Small intestine (tissue), 7 donors: ENCODE measurements at regions not wholly inside any gene's neighbourhood (a gene's known extent, or its start where the extent isn't known, plus 50 kb on each side); places are given as distances from the start of the nearest gene placed in this dataset.
A peak's percentile ranks its signal among the peaks of the same experiment; 100 is the strongest.
"Not testable (repeated sequence)": the region's sequence is repeated elsewhere in the genome, so short reads cannot be mapped to it uniquely, and the experiment has no call there.

Source experiments
- DNase-seq, 2 donors: peaks; one replicate each; pipeline versions ENCODE4 v3.0.0 to v3.0.0-alpha.2; 2013
- FAIRE-seq: peaks from 2 replicates; lab custom pipeline; 2012; peaks lifted over from hg19 to GRCh38; lab: Jason Lieb, UNC
- H3K27ac ChIP-seq, 3 donors: one replicate each; pipeline ENCODE4 v1.5.1; 2013; ENCODE audit warnings: low read length in 2 of 3, mild to moderate bottlenecking in 2 of 3, control low read depth in 1 of 3, inconsistent platforms in 1 of 3, low read depth in 1 of 3, moderate library complexity in 1 of 3
- H3K27me3 ChIP-seq, 3 donors: one replicate each; pipeline ENCODE4 v1.6.1; 2013; ENCODE audit warnings: low read length in 3 of 3, inconsistent platforms in 1 of 3; ENCODE audit not compliant: control insufficient read depth in 3 of 3, insufficient read depth in 3 of 3
- H3K36me3 ChIP-seq, 3 donors: one replicate each; pipeline ENCODE4 v1.6.1; 2013; ENCODE audit warnings: low read length in 3 of 3, inconsistent platforms in 1 of 3, low read depth in 1 of 3, mild to moderate bottlenecking in 1 of 3, moderate library complexity in 1 of 3; ENCODE audit not compliant: control insufficient read depth in 3 of 3, insufficient read depth in 2 of 3
- H3K4me1 ChIP-seq, 3 donors: one replicate each; pipeline ENCODE4 v1.6.1; 2013; ENCODE audit warnings: low read length in 2 of 3, inconsistent platforms in 1 of 3, low read depth in 1 of 3, mild to moderate bottlenecking in 1 of 3, moderate library complexity in 1 of 3; ENCODE audit not compliant: control insufficient read depth in 3 of 3, insufficient read depth in 2 of 3
- H3K4me3 ChIP-seq, 3 donors: one replicate each; pipeline ENCODE4 v1.5.1; 2013; ENCODE audit warnings: low read length in 3 of 3, control low read depth in 1 of 3, inconsistent platforms in 1 of 3, low read depth in 1 of 3, mild to moderate bottlenecking in 1 of 3, moderate library complexity in 1 of 3
- H3K9me3 ChIP-seq, 2 donors: one replicate each; pipeline ENCODE4 v1.6.1; 2013; ENCODE audit warnings: low read depth in 1 of 2, low read length in 1 of 2; ENCODE audit not compliant: control insufficient read depth in 2 of 2, insufficient read depth in 1 of 2
- WGBS, 3 donors: extraction: QIAGEN DNeasy Blood & Tissue Kit; methylation state at CpG; one replicate each; pipeline ENCODE4 v1.1.7; 2013; 5-methylcytosine and 5-hydroxymethylcytosine counted together
- donor health status: healthy with polysubstance abuse.
- donor health status: control.
- donor health status: control.
- donor health status: Bipolar disorder and iron deficiency.
- donor health status: healthy.

DNA sequence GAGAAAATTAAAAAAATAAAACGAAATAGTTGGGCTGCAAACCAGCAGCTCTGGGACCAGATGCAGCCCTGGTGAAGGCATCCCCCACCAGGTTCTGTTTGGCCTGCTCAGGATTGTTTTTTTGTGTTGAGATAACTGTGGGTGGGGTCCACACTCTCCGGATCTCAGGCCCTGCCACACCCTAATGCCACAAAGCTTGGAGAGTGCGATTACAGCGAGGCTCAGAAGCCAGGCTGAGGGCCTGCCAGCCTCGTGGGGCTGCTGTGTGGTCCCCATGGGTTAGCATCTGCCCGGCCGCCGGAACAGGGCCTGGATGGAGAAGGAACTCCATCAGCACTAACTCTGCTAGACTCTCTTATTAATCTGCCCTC lies 290.8 kb upstream of the PLGLB2 start:
- not testable (repeated sequence) for FAIRE-seq, H3K4me3 ChIP-seq, H3K36me3 ChIP-seq, H3K4me1 ChIP-seq, H3K9me3 ChIP-seq, DNase-seq, H3K27me3 ChIP-seq
- H3K27ac ChIP-seq, result peak overlapping the region in 1 of 3 donors; percentile 58
- WGBS, 3 donors, result 0 to 29% (median 6%) methylated on average over 1 to 3 of the region's 8 CpGs

DNA sequence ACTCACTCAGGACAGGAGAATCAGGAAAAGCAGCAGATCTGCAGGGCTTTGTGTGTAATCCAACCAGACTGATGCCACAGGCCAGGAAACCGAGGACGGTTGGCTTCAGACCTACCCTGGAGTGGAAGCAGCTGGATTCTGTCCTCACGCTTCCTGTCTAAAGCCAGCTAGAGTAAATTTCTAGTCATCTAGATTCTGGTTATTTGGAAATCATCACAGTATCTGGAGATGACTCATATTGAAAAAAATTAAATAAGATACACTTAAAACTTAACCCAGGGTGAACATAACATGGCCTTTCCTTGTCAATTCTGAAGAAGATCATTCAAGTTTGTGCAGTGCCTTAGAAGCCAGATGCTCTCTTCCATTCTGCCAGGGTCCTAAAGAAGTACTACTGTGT lies 288.9 kb upstream of the PLGLB2 start:
- not testable (repeated sequence) for H3K9me3 ChIP-seq, FAIRE-seq, H3K4me3 ChIP-seq, H3K27ac ChIP-seq, H3K4me1 ChIP-seq, H3K36me3 ChIP-seq, H3K27me3 ChIP-seq, DNase-seq
- no CpG with 5 or more reads among the region's 3 CpGs for WGBS, 3 donors

DNA sequence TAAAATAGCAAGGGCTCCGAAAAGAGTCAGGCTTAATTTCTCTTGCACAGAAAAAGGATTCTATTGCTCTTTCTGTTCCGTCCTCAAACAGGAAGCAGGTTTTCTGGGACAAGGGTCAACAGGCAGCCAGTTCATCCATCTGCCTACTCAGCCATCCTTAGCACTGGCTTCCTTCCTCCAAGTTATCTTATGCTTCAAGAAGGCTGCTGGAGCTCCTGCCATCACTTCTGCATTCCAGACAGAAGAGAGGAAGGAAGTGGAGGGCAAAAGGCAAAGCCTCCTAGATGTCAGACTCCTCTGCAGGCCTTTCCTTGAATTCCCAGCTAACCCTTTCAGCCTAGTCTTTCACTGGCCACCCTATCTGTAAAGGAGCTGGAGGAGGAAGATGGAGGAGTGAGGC lies 287.8 kb upstream of the PLGLB2 start:
- 14 to 60% (median 33%) methylated on average over 1 of the region's 2 CpGs for WGBS, 3 donors
- DNase-seq, FAIRE-seq, H3K36me3 ChIP-seq, H3K27me3 ChIP-seq, H3K27ac ChIP-seq, H3K4me3 ChIP-seq, H3K9me3 ChIP-seq, H3K4me1 ChIP-seq: not testable (repeated sequence)

DNA sequence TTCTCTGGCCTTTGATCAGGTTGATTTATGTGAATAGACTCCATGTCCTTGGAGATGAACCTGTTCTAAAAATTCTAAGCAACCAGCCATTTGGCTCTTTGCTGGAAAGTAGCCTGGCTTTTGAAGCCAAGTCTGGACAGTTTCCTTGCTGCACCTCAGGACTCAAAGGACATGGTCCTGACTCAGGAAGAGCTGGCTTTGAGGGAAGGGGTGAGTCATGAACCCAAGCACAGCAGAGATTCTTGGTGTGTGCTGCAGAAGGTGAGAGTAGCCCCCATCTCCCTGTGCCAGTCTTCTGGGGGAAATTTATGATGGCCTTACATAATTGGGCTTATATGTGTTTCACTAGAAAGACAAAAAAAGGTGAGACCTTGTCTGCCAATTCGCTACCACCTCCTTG lies 287.2 kb upstream of the PLGLB2 start:
- not testable (repeated sequence) for H3K36me3 ChIP-seq, H3K9me3 ChIP-seq, H3K4me1 ChIP-seq, H3K27me3 ChIP-seq, DNase-seq, H3K27ac ChIP-seq, FAIRE-seq, H3K4me3 ChIP-seq
- no CpG with 5 or more reads among the region's 1 CpG for WGBS, 3 donors

DNA sequence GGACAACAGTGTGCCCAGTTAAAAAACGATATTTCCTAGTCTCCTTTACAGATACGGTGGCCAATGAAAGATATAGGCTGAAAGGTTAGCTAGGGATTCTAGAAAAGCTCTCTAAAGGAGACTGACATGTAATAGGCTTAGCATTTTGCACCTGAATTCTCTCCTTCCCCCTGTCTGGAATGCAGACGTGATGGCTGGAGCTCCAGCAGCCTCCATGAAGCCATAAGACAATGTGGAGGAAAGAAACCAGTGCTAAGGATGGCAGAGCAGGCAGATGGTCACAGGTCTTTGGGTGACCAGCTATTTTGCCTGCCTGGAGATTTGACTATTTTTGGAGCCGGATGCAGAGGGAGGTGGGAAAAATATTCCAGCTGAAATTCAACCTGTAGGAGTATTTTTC lies 286.2 kb upstream of the PLGLB2 start:
- H3K27ac ChIP-seq, DNase-seq, H3K36me3 ChIP-seq, FAIRE-seq, H3K27me3 ChIP-seq, H3K9me3 ChIP-seq, H3K4me3 ChIP-seq, H3K4me1 ChIP-seq: not testable (repeated sequence)
- WGBS, 3 donors, result 89 to 94% (median 91%) methylated on average over 3 to 4 of the region's 4 CpGs

DNA sequence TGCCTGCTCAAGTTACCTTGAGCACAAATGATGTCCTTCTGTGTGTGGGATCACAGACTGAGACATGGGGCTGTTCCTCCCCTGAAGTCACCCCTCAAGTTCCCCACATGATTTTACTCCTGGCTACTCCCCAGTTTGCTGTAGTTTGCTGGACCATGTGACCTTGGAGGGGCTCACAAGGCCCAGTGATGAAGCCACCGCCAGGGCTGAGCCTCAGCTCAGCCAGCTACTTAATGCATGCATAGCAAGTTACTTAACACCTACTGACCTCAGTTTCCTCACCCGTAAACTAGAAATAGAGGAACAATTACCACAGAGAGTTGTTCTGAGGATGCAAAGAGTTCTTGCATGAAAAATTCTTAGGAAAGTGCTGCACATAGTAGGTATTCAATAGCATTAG lies 283.7 kb upstream of the PLGLB2 start:
- H3K36me3 ChIP-seq, FAIRE-seq, H3K27me3 ChIP-seq, H3K4me3 ChIP-seq, DNase-seq, H3K9me3 ChIP-seq, H3K4me1 ChIP-seq, H3K27ac ChIP-seq: not testable (repeated sequence)
- 63 to 81% (median 73%) methylated on average over 2 of the region's 2 CpGs for WGBS, 3 donors

DNA sequence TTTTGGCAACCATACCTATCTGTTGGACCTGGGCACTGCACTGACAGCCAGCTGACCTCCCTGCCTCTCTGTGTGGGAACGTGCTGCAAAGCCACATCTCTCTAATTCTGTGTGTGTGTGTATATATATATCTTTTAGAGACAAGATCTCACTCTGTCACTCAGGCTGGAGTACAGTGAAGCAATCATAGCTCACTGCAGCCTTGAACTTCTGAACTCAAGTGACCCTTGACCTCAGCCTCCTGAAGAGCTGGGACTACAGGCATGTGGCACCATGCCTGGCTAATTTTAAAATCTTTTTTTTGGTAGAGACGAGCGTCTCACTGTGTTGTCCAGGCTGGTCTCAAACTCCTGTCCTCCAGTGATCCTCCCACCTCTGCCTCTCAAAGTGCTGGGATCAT lies 282.2 kb upstream of the PLGLB2 start:
- not testable (repeated sequence) for H3K27me3 ChIP-seq, FAIRE-seq, H3K9me3 ChIP-seq, H3K36me3 ChIP-seq, H3K4me3 ChIP-seq, H3K4me1 ChIP-seq, DNase-seq, H3K27ac ChIP-seq
- WGBS, 3 donors, result 42 to 68% methylated on average over 1 of the region's 3 CpGs; no CpG with 5 or more reads in 1 of the 3 donors

DNA sequence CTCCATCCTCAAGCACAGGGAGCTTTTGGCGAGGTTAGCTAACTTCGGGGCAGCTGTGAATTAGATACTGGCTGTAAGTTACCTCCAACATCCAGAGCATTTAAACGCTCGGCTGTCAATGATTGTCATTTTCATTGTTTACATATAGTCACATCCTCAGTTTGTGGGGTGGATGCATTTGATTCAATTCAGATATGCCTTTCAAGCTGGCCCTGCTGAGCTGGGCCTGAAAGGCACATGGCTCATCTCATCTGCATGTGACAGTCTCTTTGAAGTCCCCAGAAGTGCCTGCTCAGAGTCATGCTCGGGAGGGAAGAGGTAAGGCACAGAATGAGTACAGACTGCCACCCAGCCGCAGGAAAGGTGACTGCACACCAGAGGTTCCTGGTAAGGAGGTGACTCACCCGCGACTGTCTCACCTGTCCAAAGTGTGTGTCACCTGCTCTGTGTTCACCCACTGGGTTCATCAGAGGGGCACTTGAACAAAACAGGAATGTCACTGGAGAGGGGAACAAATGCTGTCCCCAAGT lies 281.2 kb upstream of the PLGLB2 start:
- not testable (repeated sequence) for H3K27ac ChIP-seq, H3K4me1 ChIP-seq
- 37 to 60% (median 46%) methylated on average over 6 to 7 of the region's 8 CpGs for WGBS, 3 donors

DNA sequence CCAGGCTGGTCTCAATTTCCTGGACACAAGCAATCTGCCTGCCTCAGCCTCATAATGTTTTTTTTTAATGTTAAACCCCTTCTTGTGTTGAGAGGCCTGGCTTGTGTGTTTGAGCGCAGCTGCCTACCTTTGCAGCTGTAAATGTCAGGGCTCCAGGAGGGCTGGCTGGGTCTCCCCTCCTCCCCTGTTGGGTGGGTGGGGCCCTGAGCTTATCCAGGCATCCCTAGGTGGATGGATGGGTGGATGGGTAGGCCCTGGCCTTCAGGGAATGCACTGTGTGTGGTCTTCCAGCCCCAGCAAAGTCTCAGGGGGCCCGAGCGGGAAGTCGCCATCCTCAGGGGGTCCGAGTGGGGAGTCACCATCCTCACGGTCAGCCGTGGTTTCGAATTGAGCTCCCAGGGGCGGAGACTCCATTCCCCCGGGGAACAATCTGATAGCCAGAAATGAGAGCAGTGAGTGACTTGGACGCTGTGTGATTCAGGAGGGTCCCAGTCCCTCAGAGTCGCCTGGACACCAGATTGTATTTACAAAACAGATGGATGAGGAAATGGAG lies 279.4 kb upstream of the PLGLB2 start:
- not testable (repeated sequence) for H3K4me3 ChIP-seq, H3K27me3 ChIP-seq, H3K4me1 ChIP-seq, DNase-seq, FAIRE-seq, H3K36me3 ChIP-seq, H3K9me3 ChIP-seq
- 74 to 83% (median 81%) methylated on average over 10 to 11 of the region's 12 CpGs for WGBS, 3 donors
- H3K27ac ChIP-seq, result peak overlapping the region in 1 of 3 donors; percentile 44

More for the DNA sequence above, 281.2 kb upstream of the PLGLB2 start:
- H3K4me3 ChIP-seq, H3K9me3 ChIP-seq, H3K27me3 ChIP-seq, FAIRE-seq, H3K36me3 ChIP-seq: not testable (repeated sequence)
- DNase-seq, result peak; percentile 65 to 69
